ENCODE measurements at regions not wholly inside any gene's neighbourhood (a gene's known extent, or its start where the extent isn't known, plus 50 kb on each side); places are given as distances from the start of the nearest gene placed in this dataset.

- H3K36me3 Mint-ChIP-seq = no peaks in the 10 kb centered on the region
- H3K4me3 Mint-ChIP-seq = no peak overlapping the region
- H3K27ac Mint-ChIP-seq = no peak overlapping the region
- peaks cover 8% of the 10 kb centered on the region for H3K9me3 Mint-ChIP-seq
- DNase-seq (ENCODE audit: low spot score in 2 of 2) (no peak), ATAC-seq (no peak)
- H3K4me1 Mint-ChIP-seq = no peaks in the 10 kb centered on the region
Measured at GRCh38 chr5:97923997-97924396, 741.0 kb upstream of the RIOK2 start.

GRCh38 chr5:97929383-97929782, 746.3 kb upstream of the RIOK2 start:
- no peak overlapping the region for H3K4me3 Mint-ChIP-seq
- peaks cover 4% of the 10 kb centered on the region for H3K9me3 Mint-ChIP-seq
- no peaks in the 10 kb centered on the region for H3K36me3 Mint-ChIP-seq
- no peak for ATAC-seq
- DNase-seq (ENCODE audit: low spot score in 2 of 2) = no peak
- no peaks in the 10 kb centered on the region for H3K4me1 Mint-ChIP-seq
- H3K27ac Mint-ChIP-seq = no peak overlapping the region

GRCh38 chr5:97931829-97932228, 748.8 kb upstream of the RIOK2 start:
- Mint-ChIP-seq H3K27ac (no peak overlapping the region), H3K36me3 (no peaks in the 10 kb centered on the region), H3K4me1 (no peaks in the 10 kb centered on the region), H3K4me3 (no peak overlapping the region), H3K9me3 (peaks cover 8% of the 10 kb centered on the region)
- ATAC-seq = no peak
- no peak for DNase-seq (ENCODE audit: low spot score in 2 of 2)

GRCh38 chr5:97936231-97936630, 753.2 kb upstream of the RIOK2 start:
- Mint-ChIP-seq H3K9me3 (peaks cover 13% of the 10 kb centered on the region), H3K36me3 (no peaks in the 10 kb centered on the region), H3K4me3 (no peak overlapping the region), H3K27ac (no peak overlapping the region), H3K4me1 (no peaks in the 10 kb centered on the region)
- no peak for ATAC-seq
- no peak for DNase-seq (ENCODE audit: low spot score in 2 of 2)

GRCh38 chr5:97937846-97938245, 754.8 kb upstream of the RIOK2 start:
- Mint-ChIP-seq H3K4me3 (no peak overlapping the region), H3K36me3 (no peaks in the 10 kb centered on the region)
- peak; percentile 13 for ATAC-seq

GRCh38 chr5:97943036-97943435, 760.0 kb upstream of the RIOK2 start:
- ATAC-seq (no peak), DNase-seq (ENCODE audit: low spot score in 2 of 2) (no peak)
- Mint-ChIP-seq H3K4me3 (no peak overlapping the region), H3K36me3 (no peaks in the 10 kb centered on the region), H3K9me3 (peaks cover 4% of the 10 kb centered on the region), H3K27ac (no peak overlapping the region), H3K4me1 (no peaks in the 10 kb centered on the region)

More at GRCh38 chr5:97937846-97938245, 754.8 kb upstream of the RIOK2 start:
- Mint-ChIP-seq H3K4me1 (no peaks in the 10 kb centered on the region), H3K9me3 (peaks cover 17% of the 10 kb centered on the region), H3K27ac (no peak overlapping the region)
- DNase-seq (ENCODE audit: low spot score in 2 of 2) = no peak

GRCh38 chr5:97951139-97951538, 768.1 kb upstream of the RIOK2 start:
- Mint-ChIP-seq H3K9me3 (peaks cover 11% of the 10 kb centered on the region), H3K36me3 (no peaks in the 10 kb centered on the region), H3K4me3 (no peak overlapping the region), H3K4me1 (no peaks in the 10 kb centered on the region), H3K27ac (no peak overlapping the region)
- DNase-seq (ENCODE audit: low spot score in 2 of 2) (no peak), ATAC-seq (no peak)

- Mint-ChIP-seq H3K4me3 (no peak overlapping the region), H3K36me3 (no peaks in the 10 kb centered on the region), H3K27ac (no peak overlapping the region), H3K4me1 (no peaks in the 10 kb centered on the region), H3K9me3 (peaks cover 26% of the 10 kb centered on the region)
- ATAC-seq (no peak), DNase-seq (ENCODE audit: low spot score in 2 of 2) (no peak)
Measured at GRCh38 chr5:97955450-97955849, 772.4 kb upstream of the RIOK2 start.

GRCh38 chr5:97967292-97967691, 784.2 kb upstream of the RIOK2 start:
- DNase-seq (ENCODE audit: low spot score in 2 of 2) = no peak
- no peaks in the 10 kb centered on the region for H3K36me3 Mint-ChIP-seq
- H3K4me3 Mint-ChIP-seq = no peak overlapping the region
- peaks cover 2% of the 10 kb centered on the region for H3K9me3 Mint-ChIP-seq
- no peaks in the 10 kb centered on the region for H3K4me1 Mint-ChIP-seq
- no peak for ATAC-seq
- no peak overlapping the region for H3K27ac Mint-ChIP-seq

GRCh38 chr5:97968346-97968745, 785.3 kb upstream of the RIOK2 start:
- Mint-ChIP-seq H3K4me3 (no peak overlapping the region), H3K27ac (no peak overlapping the region)

GRCh38 chr5:97979740-97980139, 793.7 kb upstream of the RGMB start:
- DNase-seq (ENCODE audit: low spot score in 2 of 2) (no peak), ATAC-seq (no peak)
- Mint-ChIP-seq H3K4me1 (no peaks in the 10 kb centered on the region), H3K36me3 (no peaks in the 10 kb centered on the region), H3K4me3 (no peak overlapping the region), H3K27ac (no peak overlapping the region), H3K9me3 (peaks cover 6% of the 10 kb centered on the region)

More at GRCh38 chr5:97968346-97968745, 785.3 kb upstream of the RIOK2 start:
- Mint-ChIP-seq H3K9me3 (peaks cover 2% of the 10 kb centered on the region), H3K36me3 (no peaks in the 10 kb centered on the region), H3K4me1 (no peaks in the 10 kb centered on the region)
- ATAC-seq (no peak), DNase-seq (ENCODE audit: low spot score in 2 of 2) (no peak)

GRCh38 chr5:97980291-97980690, 793.2 kb upstream of the RGMB start:
- H3K9me3 Mint-ChIP-seq = peaks cover 3% of the 10 kb centered on the region
- no peak overlapping the region for H3K27ac Mint-ChIP-seq
- DNase-seq (ENCODE audit: low spot score in 2 of 2) = no peak
- H3K36me3 Mint-ChIP-seq = no peaks in the 10 kb centered on the region
- ATAC-seq = no peak
- H3K4me3 Mint-ChIP-seq = no peak overlapping the region
- H3K4me1 Mint-ChIP-seq = no peaks in the 10 kb centered on the region

- DNase-seq (ENCODE audit: low spot score in 2 of 2) (no peak), ATAC-seq (no peak)
- Mint-ChIP-seq H3K4me1 (no peaks in the 10 kb centered on the region), H3K4me3 (no peak overlapping the region), H3K36me3 (no peaks in the 10 kb centered on the region), H3K27ac (no peak overlapping the region), H3K9me3 (peaks cover 11% of the 10 kb centered on the region)
Measured at GRCh38 chr5:97986069-97986468, 787.4 kb upstream of the RGMB start.

- ATAC-seq = no peak
- no peak overlapping the region for H3K27ac Mint-ChIP-seq
- no peak for DNase-seq (ENCODE audit: low spot score in 2 of 2)
- no peaks in the 10 kb centered on the region for H3K4me1 Mint-ChIP-seq
- no peak overlapping the region for H3K4me3 Mint-ChIP-seq
- H3K36me3 Mint-ChIP-seq = no peaks in the 10 kb centered on the region
- H3K9me3 Mint-ChIP-seq = peaks cover 17% of the 10 kb centered on the region
Measured at GRCh38 chr5:97991236-97991635, 782.2 kb upstream of the RGMB start.

GRCh38 chr5:97998941-97999340, 774.5 kb upstream of the RGMB start:
- Mint-ChIP-seq H3K4me1 (no peaks in the 10 kb centered on the region), H3K4me3 (no peak overlapping the region), H3K9me3 (peaks cover 7% of the 10 kb centered on the region), H3K27ac (no peak overlapping the region), H3K36me3 (no peaks in the 10 kb centered on the region)
- ATAC-seq (no peak), DNase-seq (ENCODE audit: low spot score in 2 of 2) (no peak)

GRCh38 chr5:98004463-98004862, 769.0 kb upstream of the RGMB start:
- no peak overlapping the region for H3K27ac Mint-ChIP-seq
- ATAC-seq (no peak), DNase-seq (ENCODE audit: low spot score in 2 of 2) (no peak)
- H3K9me3 Mint-ChIP-seq = peaks cover 6% of the 10 kb centered on the region
- no peaks in the 10 kb centered on the region for H3K36me3 Mint-ChIP-seq
- H3K4me3 Mint-ChIP-seq = no peak overlapping the region
- no peaks in the 10 kb centered on the region for H3K4me1 Mint-ChIP-seq

- Mint-ChIP-seq H3K4me1 (no peaks in the 10 kb centered on the region), H3K9me3 (no peaks in the 10 kb centered on the region), H3K4me3 (no peak overlapping the region), H3K27ac (no peak overlapping the region), H3K36me3 (no peaks in the 10 kb centered on the region)
- DNase-seq (ENCODE audit: low spot score in 2 of 2) = no peak
- no peak for ATAC-seq
Measured at GRCh38 chr5:98016771-98017170, 756.7 kb upstream of the RGMB start.

Measured in stimulated activated effector memory CD8-positive, alpha-beta T cell treated with anti-CD3 and anti-CD28 coated beads, Interleukin-12 subunit alpha, Interleukin-12 subunit beta, amount 100 ng/mL, for 72 hours (primary cell).